Testis (tissue), 2 donors: ENCODE measurements at regions not wholly inside any gene's neighbourhood (a gene's known extent, or its start where the extent isn't known, plus 50 kb on each side); places are given as distances from the start of the nearest gene placed in this dataset.

Source experiments
- POLR2A ChIP-seq: fragments of 450-650 bp; IDR thresholded peaks from one replicate; pipeline ENCODE4 v1.6.1; 2017; ENCODE audit warnings: antibody characterized with exemption, mild to moderate bottlenecking, moderate library complexity
- TF ChIP-seq, protein P1 (sequence below), 3 experiments: fragments of 450-650 bp in 2 of 3; fragments of 200-600 bp in 1 of 3; sonication (generic) in 1 of 3; IDR thresholded peaks; one replicate each; pipeline ENCODE4 v1.5.1; 2016 to 2019; ENCODE audit warnings: antibody characterized with exemption in 3 of 3, mild to moderate bottlenecking in 2 of 3, moderate library complexity in 1 of 3

DNA sequence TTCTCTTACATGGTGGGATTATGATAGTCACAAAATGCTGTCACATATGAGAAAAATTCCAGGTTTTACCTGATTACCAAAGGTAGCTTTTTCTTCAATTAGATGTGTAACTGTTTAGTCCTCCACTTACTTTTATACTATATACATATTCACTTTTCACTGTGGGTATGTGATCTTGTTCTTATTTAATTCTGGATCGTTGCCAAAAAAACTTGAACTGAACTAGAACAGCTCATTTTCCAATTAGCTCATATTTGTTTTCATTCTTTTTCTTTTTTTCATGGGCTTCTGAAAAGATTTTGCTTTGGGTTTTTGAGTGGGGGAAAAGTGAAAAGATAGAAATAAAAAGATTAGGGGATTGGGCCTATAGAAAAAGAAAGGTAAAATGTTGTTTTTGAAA lies 291.9 kb downstream of the NDFIP2 start:
- TF ChIP-seq, protein P1, sequence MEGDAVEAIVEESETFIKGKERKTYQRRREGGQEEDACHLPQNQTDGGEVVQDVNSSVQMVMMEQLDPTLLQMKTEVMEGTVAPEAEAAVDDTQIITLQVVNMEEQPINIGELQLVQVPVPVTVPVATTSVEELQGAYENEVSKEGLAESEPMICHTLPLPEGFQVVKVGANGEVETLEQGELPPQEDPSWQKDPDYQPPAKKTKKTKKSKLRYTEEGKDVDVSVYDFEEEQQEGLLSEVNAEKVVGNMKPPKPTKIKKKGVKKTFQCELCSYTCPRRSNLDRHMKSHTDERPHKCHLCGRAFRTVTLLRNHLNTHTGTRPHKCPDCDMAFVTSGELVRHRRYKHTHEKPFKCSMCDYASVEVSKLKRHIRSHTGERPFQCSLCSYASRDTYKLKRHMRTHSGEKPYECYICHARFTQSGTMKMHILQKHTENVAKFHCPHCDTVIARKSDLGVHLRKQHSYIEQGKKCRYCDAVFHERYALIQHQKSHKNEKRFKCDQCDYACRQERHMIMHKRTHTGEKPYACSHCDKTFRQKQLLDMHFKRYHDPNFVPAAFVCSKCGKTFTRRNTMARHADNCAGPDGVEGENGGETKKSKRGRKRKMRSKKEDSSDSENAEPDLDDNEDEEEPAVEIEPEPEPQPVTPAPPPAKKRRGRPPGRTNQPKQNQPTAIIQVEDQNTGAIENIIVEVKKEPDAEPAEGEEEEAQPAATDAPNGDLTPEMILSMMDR (IDR thresholded peaks at IDR 0.05): no peak
- no peak for TF ChIP-seq POLR2A
